Posterior vena cava (tissue), 2 donors: ENCODE measurements at regions not wholly inside any gene's neighbourhood (a gene's known extent, or its start where the extent isn't known, plus 50 kb on each side); places are given as distances from the start of the nearest gene placed in this dataset.
"Not testable (repeated sequence)": the region's sequence is repeated elsewhere in the genome, so short reads cannot be mapped to it uniquely, and the experiment has no call there.

Experiments used
- DNase-seq: peaks from one replicate; pipeline ENCODE4 v3.0.0-alpha.2; 2020; ENCODE audit warnings: low spot score
- intact Hi-C, 2 donors: fragments of 100-400 bp; cut with DNase I; formaldehyde crosslinking; loops; one replicate each; pipeline versions ENCODE4 v1.14.1 to v1.14.2; 2022 to 2023
- donor health status: DM: yes; HTN: yes; CAD: no.
- donor health status: DM: yes; HTN: yes; CAD: no.

- no peak for DNase-seq
- intact Hi-C loops, result no loop called here
Observed at GRCh38 chr10:60627778-60628748, 150.2 kb upstream of the CDK1 start.

- intact Hi-C loops, result no loop called here
- no peak for DNase-seq
Observed at GRCh38 chr10:60626037-60626436, 152.2 kb upstream of the CDK1 start.

GRCh38 chr10:60623627-60624026 lies 154.7 kb upstream of the CDK1 start:
- intact Hi-C loops, result no loop called here
- DNase-seq, result no peak

DNA sequence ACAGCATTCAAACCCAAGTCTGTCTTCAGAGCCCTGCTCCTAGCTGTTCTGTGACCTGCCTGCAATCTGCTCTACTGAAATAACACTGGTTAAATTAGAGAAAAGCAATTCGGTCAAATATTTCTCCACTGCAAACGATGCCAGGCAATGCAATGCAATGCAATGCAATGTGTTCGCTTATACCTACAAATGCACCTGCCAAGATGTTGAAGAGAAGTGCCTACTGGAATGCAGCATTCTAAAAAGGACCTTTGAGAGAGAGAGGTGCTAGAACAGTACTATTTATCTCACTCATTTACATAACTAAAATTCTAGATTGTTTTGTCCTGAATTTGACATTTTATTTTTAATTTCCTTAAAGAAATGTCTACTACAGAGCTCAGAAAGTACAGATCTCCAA lies 157.3 kb upstream of the CDK1 start:
- DNase-seq, result no peak
- intact Hi-C loops, result no loop called here

- intact Hi-C loops, result no loop called here
- DNase-seq, result no peak
Observed at GRCh38 chr10:60618861-60619260, 159.4 kb upstream of the CDK1 start.

GRCh38 chr10:60615541-60615940 lies 162.7 kb upstream of the CDK1 start:
- intact Hi-C loops, result no loop called here
- no peak for DNase-seq

GRCh38 chr10:60614363-60614762 lies 163.9 kb upstream of the CDK1 start:
- DNase-seq, result no peak
- intact Hi-C loops, result no loop called here

GRCh38 chr10:60613434-60613833 lies 164.8 kb upstream of the CDK1 start:
- DNase-seq, result no peak
- intact Hi-C loops, result no loop called here

GRCh38 chr10:60611291-60611747 lies 167.0 kb upstream of the CDK1 start:
- intact Hi-C loops, result no loop called here
- DNase-seq, result no peak

DNA sequence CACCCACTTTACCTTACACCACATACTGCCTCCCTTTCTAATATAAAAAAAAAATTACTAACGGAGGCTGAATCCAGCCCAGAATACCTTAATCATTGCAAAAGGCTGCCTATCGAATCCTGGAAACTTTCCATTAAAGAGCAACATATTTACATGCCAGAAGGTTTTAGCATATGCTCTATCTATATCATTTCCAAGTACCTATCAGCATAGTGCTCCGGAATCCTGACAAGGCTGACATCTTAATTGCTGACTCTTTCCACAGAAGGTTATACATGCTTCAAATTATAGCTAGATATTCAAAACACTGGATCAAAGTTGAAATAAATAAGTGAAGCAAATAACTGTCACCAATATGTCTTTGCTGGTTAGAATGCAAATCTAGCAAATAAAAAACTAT lies 170.9 kb upstream of the CDK1 start:
- DNase-seq, result no peak
- intact Hi-C loops, result no loop called here

GRCh38 chr10:60606343-60607080 lies 171.8 kb upstream of the CDK1 start:
- no peak for DNase-seq
- intact Hi-C loops, result no loop called here

GRCh38 chr10:60605476-60605875 lies 172.8 kb upstream of the CDK1 start:
- no peak for DNase-seq
- intact Hi-C loops, result no loop called here

DNA sequence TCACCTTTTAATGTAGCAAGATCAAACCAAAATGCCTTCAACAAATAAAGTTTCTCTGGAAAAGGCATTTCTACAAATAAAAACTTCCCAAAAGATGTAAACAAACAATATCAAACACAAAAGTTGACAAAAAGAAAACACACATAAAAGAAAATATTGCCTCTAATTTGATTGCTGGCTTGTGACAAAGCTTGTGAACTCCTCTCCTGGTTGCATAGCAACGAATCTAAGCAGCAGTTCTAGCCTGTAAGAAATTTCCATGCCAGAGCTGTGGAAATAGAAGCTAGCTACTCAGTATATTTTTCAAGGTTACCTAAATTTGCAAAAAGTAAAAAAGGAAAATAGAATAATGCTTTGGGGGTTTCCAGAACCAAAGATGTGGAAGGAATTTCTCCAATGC lies 173.9 kb upstream of the CDK1 start:
- intact Hi-C loops, result no loop called here

GRCh38 chr10:60597513-60597912 lies 180.8 kb upstream of the CDK1 start:
- no peak for DNase-seq
- intact Hi-C loops, result no loop called here

More for the DNA sequence above, 173.9 kb upstream of the CDK1 start:
- no peak for DNase-seq

- intact Hi-C loops, result no loop called here
- DNase-seq, result no peak
Observed at GRCh38 chr10:60595852-60596251, 182.4 kb upstream of the CDK1 start.

DNA sequence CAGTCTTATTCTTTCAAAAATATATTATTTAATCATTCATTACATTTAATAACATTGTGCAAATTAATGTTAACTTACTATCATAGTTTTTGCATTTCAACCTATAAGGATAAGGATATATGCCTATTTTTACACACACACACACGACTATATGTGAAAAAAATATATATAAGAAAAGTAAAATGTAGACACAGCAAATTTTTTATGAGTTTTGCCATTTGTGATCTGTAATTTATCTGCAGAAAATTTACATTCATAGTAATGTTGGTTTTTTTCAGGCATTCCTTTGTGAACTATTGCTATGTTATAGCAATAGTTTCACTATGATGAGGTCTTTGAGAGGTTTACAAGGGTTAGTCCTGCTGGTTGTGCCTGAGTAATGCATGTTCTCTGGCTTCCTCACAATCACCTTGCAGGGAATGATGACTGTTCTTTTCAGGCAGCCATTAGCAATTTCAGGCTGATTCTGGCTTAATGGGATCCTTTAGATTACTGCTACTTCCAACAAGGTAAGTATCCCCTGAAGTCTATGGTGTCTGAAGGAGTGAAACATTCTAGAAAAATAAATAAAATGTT lies 183.7 kb upstream of the CDK1 start:
- intact Hi-C loops, result no loop called here
- no peak for DNase-seq

- intact Hi-C loops, result no loop called here
- DNase-seq, result no peak
Observed at GRCh38 chr10:60591119-60591518, 187.2 kb upstream of the CDK1 start.

DNA sequence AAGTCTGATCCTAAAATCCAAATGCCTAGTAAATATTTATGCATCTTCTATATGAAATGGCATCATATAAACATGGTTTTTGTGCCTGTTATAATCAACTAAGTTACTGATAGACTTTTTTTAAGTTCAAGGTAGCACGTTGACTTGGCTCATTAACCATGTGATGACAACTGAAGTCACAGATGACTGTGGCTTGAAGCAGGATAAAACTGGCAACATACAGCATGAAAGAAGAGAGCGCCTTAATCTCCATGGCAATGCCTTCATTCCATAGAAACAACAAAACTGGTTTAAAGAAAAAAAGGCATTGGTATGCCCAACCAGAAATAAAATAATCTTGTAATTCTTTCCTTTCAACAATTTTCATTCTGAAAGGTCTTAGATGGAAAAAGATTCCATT lies 188.9 kb upstream of the CDK1 start:
- no peak for DNase-seq
- intact Hi-C loops, result no loop called here

GRCh38 chr10:60581782-60582181 lies 192.1 kb upstream of the ANK3 start:
- DNase-seq, intact Hi-C loops: not testable (repeated sequence)

DNA sequence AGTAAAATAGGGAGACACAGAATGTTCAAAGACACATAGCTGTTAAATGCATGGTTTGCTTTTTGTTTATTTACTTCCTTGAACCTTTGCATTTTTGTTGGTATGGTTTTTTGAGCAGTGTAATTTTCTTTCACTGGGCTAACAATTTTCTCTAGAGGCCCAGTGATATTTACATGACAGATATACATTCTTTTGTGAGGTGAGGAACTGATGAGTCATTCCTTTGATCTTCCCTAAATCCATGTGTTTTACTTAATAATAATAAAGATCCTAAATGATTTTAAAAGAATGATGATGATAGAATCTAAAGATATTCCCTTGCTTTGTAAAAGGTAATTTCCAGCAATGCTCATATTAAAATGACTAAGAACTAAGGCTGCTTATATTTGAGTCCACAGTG lies 188.5 kb upstream of the ANK3 start:
- intact Hi-C loops, result no loop called here
- DNase-seq, result no peak
